ENCODE measurements at regions not wholly inside any gene's neighbourhood (a gene's known extent, or its start where the extent isn't known, plus 50 kb on each side); places are given as distances from the start of the nearest gene placed in this dataset.

DNA sequence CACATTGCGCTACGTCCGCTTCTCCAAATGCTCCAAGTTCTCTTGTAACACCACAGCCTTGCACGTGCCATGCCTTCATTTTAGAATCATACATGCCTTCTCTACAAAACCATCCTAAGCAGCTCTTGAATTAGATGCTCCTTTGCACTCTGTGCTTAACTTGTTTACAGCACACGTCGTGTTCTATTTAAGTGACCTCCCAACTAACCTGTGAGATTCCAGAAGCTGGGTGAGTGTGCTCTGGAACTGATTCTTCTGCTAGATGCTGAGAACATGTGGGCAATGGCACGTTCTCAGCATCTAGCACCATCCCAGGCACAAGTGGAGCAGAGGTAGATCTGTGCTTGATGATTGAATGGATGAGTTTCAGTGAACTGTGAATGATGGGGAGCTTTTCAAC, 100.0 kb upstream of the NEDD9 start (continued):
- TF ChIP-seq, protein P1, sequence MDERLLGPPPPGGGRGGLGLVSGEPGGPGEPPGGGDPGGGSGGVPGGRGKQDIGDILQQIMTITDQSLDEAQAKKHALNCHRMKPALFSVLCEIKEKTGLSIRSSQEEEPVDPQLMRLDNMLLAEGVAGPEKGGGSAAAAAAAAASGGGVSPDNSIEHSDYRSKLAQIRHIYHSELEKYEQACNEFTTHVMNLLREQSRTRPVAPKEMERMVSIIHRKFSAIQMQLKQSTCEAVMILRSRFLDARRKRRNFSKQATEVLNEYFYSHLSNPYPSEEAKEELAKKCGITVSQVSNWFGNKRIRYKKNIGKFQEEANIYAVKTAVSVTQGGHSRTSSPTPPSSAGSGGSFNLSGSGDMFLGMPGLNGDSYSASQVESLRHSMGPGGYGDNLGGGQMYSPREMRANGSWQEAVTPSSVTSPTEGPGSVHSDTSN (CRISPR knock-in tag; IDR thresholded peaks at IDR 0.05): 0 out of 2 replicates have a peak, but pooled peaks have one; percentile 55
- TF ChIP-seq, protein P2, sequence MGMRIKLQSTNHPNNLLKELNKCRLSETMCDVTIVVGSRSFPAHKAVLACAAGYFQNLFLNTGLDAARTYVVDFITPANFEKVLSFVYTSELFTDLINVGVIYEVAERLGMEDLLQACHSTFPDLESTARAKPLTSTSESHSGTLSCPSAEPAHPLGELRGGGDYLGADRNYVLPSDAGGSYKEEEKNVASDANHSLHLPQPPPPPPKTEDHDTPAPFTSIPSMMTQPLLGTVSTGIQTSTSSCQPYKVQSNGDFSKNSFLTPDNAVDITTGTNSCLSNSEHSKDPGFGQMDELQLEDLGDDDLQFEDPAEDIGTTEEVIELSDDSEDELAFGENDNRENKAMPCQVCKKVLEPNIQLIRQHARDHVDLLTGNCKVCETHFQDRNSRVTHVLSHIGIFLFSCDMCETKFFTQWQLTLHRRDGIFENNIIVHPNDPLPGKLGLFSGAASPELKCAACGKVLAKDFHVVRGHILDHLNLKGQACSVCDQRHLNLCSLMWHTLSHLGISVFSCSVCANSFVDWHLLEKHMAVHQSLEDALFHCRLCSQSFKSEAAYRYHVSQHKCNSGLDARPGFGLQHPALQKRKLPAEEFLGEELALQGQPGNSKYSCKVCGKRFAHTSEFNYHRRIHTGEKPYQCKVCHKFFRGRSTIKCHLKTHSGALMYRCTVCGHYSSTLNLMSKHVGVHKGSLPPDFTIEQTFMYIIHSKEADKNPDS (CRISPR knock-in tag; IDR thresholded peaks at IDR 0.05): no peak
- TF ChIP-seq, protein P3, sequence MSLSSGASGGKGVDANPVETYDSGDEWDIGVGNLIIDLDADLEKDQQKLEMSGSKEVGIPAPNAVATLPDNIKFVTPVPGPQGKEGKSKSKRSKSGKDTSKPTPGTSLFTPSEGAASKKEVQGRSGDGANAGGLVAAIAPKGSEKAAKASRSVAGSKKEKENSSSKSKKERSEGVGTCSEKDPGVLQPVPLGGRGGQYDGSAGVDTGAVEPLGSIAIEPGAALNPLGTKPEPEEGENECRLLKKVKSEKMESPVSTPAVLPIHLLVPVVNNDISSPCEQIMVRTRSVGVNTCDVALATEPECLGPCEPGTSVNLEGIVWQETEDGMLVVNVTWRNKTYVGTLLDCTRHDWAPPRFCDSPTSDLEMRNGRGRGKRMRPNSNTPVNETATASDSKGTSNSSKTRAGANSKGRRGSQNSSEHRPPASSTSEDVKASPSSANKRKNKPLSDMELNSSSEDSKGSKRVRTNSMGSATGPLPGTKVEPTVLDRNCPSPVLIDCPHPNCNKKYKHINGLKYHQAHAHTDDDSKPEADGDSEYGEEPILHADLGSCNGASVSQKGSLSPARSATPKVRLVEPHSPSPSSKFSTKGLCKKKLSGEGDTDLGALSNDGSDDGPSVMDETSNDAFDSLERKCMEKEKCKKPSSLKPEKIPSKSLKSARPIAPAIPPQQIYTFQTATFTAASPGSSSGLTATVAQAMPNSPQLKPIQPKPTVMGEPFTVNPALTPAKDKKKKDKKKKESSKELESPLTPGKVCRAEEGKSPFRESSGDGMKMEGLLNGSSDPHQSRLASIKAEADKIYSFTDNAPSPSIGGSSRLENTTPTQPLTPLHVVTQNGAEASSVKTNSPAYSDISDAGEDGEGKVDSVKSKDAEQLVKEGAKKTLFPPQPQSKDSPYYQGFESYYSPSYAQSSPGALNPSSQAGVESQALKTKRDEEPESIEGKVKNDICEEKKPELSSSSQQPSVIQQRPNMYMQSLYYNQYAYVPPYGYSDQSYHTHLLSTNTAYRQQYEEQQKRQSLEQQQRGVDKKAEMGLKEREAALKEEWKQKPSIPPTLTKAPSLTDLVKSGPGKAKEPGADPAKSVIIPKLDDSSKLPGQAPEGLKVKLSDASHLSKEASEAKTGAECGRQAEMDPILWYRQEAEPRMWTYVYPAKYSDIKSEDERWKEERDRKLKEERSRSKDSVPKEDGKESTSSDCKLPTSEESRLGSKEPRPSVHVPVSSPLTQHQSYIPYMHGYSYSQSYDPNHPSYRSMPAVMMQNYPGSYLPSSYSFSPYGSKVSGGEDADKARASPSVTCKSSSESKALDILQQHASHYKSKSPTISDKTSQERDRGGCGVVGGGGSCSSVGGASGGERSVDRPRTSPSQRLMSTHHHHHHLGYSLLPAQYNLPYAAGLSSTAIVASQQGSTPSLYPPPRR (CRISPR knock-in tag; IDR thresholded peaks at IDR 0.05; ENCODE audit: borderline replicate concordance): peak; percentile 14; the same call in 1 of the 2 replicates
- TF ChIP-seq, protein P4, sequence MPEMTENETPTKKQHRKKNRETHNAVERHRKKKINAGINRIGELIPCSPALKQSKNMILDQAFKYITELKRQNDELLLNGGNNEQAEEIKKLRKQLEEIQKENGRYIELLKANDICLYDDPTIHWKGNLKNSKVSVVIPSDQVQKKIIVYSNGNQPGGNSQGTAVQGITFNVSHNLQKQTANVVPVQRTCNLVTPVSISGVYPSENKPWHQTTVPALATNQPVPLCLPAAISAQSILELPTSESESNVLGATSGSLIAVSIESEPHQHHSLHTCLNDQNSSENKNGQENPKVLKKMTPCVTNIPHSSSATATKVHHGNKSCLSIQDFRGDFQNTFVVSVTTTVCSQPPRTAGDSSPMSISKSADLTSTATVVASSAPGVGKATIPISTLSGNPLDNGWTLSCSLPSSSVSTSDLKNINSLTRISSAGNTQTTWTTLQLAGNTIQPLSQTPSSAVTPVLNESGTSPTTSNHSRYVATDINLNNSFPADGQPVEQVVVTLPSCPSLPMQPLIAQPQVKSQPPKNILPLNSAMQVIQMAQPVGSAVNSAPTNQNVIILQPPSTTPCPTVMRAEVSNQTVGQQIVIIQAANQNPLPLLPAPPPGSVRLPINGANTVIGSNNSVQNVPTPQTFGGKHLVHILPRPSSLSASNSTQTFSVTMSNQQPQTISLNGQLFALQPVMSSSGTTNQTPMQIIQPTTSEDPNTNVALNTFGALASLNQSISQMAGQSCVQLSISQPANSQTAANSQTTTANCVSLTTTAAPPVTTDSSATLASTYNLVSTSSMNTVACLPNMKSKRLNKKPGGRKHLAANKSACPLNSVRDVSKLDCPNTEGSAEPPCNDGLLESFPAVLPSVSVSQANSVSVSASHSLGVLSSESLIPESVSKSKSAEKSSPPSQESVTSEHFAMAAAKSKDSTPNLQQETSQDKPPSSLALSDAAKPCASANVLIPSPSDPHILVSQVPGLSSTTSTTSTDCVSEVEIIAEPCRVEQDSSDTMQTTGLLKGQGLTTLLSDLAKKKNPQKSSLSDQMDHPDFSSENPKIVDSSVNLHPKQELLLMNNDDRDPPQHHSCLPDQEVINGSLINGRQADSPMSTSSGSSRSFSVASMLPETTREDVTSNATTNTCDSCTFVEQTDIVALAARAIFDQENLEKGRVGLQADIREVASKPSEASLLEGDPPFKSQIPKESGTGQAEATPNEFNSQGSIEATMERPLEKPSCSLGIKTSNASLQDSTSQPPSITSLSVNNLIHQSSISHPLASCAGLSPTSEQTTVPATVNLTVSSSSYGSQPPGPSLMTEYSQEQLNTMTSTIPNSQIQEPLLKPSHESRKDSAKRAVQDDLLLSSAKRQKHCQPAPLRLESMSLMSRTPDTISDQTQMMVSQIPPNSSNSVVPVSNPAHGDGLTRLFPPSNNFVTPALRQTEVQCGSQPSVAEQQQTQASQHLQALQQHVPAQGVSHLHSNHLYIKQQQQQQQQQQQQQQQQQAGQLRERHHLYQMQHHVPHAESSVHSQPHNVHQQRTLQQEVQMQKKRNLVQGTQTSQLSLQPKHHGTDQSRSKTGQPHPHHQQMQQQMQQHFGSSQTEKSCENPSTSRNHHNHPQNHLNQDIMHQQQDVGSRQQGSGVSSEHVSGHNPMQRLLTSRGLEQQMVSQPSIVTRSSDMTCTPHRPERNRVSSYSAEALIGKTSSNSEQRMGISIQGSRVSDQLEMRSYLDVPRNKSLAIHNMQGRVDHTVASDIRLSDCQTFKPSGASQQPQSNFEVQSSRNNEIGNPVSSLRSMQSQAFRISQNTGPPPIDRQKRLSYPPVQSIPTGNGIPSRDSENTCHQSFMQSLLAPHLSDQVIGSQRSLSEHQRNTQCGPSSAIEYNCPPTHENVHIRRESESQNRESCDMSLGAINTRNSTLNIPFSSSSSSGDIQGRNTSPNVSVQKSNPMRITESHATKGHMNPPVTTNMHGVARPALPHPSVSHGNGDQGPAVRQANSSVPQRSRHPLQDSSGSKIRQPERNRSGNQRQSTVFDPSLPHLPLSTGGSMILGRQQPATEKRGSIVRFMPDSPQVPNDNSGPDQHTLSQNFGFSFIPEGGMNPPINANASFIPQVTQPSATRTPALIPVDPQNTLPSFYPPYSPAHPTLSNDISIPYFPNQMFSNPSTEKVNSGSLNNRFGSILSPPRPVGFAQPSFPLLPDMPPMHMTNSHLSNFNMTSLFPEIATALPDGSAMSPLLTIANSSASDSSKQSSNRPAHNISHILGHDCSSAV (CRISPR knock-in tag; IDR thresholded peaks at IDR 0.05; ENCODE audit: borderline replicate concordance): no peak
- TF ChIP-seq CBX1 (IDR thresholded peaks at IDR 0.05; ENCODE audit: low read depth) (no peak), FOXA3 (CRISPR knock-in tag; IDR thresholded peaks at IDR 0.05) (peak; percentile 21; the same call in 1 of the 2 replicates)
- TF ChIP-seq, protein P5, sequence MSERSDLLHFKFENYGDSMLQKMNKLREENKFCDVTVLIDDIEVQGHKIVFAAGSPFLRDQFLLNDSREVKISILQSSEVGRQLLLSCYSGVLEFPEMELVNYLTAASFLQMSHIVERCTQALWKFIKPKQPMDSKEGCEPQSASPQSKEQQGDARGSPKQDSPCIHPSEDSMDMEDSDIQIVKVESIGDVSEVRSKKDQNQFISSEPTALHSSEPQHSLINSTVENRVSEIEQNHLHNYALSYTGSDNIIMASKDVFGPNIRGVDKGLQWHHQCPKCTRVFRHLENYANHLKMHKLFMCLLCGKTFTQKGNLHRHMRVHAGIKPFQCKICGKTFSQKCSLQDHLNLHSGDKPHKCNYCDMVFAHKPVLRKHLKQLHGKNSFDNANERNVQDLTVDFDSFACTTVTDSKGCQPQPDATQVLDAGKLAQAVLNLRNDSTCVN (CRISPR knock-in tag; IDR thresholded peaks at IDR 0.05; ENCODE audit: borderline replicate concordance): peak; percentile 80; the same call in 1 of the 2 replicates
- TF ChIP-seq, protein P6, sequence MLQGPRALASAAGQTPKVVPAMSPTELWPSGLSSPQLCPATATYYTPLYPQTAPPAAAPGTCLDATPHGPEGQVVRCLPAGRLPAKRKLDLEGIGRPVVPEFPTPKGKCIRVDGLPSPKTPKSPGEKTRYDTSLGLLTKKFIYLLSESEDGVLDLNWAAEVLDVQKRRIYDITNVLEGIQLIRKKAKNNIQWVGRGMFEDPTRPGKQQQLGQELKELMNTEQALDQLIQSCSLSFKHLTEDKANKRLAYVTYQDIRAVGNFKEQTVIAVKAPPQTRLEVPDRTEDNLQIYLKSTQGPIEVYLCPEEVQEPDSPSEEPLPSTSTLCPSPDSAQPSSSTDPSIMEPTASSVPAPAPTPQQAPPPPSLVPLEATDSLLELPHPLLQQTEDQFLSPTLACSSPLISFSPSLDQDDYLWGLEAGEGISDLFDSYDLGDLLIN (CRISPR knock-in tag; IDR thresholded peaks at IDR 0.05; ENCODE audit: borderline replicate concordance): no peak

Measured in HepG2 (cell line).